Endothelial cell of umbilical vein (primary cell): ENCODE measurements at regions not wholly inside any gene's neighbourhood (a gene's known extent, or its start where the extent isn't known, plus 50 kb on each side); places are given as distances from the start of the nearest gene placed in this dataset.

Experiments used
- BruUV-seq: library from RNA; stranded (reverse); fragments of 400-500 nt; replicated peaks from 2 replicates; lab custom pipeline; 2021; lab: Mats Ljungman, UMichigan
- CTCF ChIA-PET: fragments of 300-600, 350-600 bp; sonication (Branson Sonifier 250); formaldehyde crosslinking; loops from one replicate; lab custom pipeline; 2021; ENCODE audit warnings: antibody characterized with exemption, inconsistent platforms; lab: Charles Lee
- POLR2A ChIA-PET: fragments of 300-600, 350-600 bp; sonication (Branson Sonifier 250); formaldehyde crosslinking; loops from one replicate; lab custom pipeline; 2021; ENCODE audit warnings: antibody characterized with exemption, inconsistent platforms; lab: Charles Lee
- DNase-seq: peaks from one replicate; pipeline ENCODE4 v3.0.0-alpha.2; 2011; ENCODE audit warnings: low read depth, low spot score
- FAIRE-seq: peaks from 2 replicates; lab custom pipeline; 2011; peaks lifted over from hg19 to GRCh38; lab: Jason Lieb, UNC
- H2AFZ ChIP-seq: 2 replicates; pipeline ENCODE4 v1.6.0; 2012; ENCODE audit warnings: low read depth, low read length, control low read depth, inconsistent platforms
- H3K27ac ChIP-seq: 2 replicates; pipeline ENCODE4 v1.5.1; 2011; ENCODE audit warnings: low read depth, mild to moderate bottlenecking, control low read depth, low read length, moderate library complexity; ENCODE audit not compliant: insufficient read depth
- H3K27me3 ChIP-seq, 2 experiments: 2 replicates each; pipeline versions ENCODE4 v1.6.0 to v1.6.1; 2011; ENCODE audit warnings: low read length in 2 of 2, mixed read lengths in 1 of 2; ENCODE audit not compliant: control insufficient read depth in 2 of 2, insufficient read depth in 2 of 2
- H3K36me3 ChIP-seq, 2 experiments: 2 replicates in 1 of 2; 3 replicates in 1 of 2; pipeline ENCODE4 v1.5.1; 2011; ENCODE audit warnings: low read length in 2 of 2, mild to moderate bottlenecking in 1 of 2, moderate library complexity in 1 of 2; ENCODE audit not compliant: control insufficient read depth in 2 of 2, insufficient read depth in 2 of 2; ENCODE audit errors: extremely low read depth in 1 of 2
- H3K4me1 ChIP-seq: 3 replicates; pipeline ENCODE4 v1.5.1; 2011; ENCODE audit warnings: mild to moderate bottlenecking, low read length; ENCODE audit not compliant: control insufficient read depth, insufficient read depth; ENCODE audit errors: extremely low read depth
- H3K4me2 ChIP-seq: 2 replicates; pipeline ENCODE4 v1.6.1; 2011; ENCODE audit warnings: low read length, control low read depth, mixed read lengths; ENCODE audit not compliant: insufficient read depth
- H3K4me3 ChIP-seq, 3 experiments: fragments of 200-600 bp in 1 of 3; sonication (generic), shearing (Covaris generic) in 1 of 3; replicated peaks in 1 of 3; 2 replicates each; pipeline ENCODE4 v1.5.1; 2011 to 2016; ENCODE audit warnings: control low read depth in 3 of 3, low read length in 3 of 3, mild to moderate bottlenecking in 2 of 3, inconsistent platforms in 1 of 3, low read depth in 1 of 3, moderate library complexity in 1 of 3; ENCODE audit not compliant: insufficient read depth in 1 of 3
- H3K79me2 ChIP-seq: 2 replicates; pipeline ENCODE4 v1.6.0; 2012; ENCODE audit warnings: low read length, inconsistent platforms; ENCODE audit not compliant: control insufficient read depth, insufficient read depth
- H3K9ac ChIP-seq: replicated peaks from 2 replicates; pipeline ENCODE3; 2011; ENCODE audit warnings: low read length, control low read depth; ENCODE audit not compliant: insufficient read depth; ENCODE audit errors: extremely low read depth
- H3K9me1 ChIP-seq: replicated peaks from 3 replicates; pipeline ENCODE4 v1.6.0; 2011; ENCODE audit warnings: mild to moderate bottlenecking, low read length; ENCODE audit not compliant: control insufficient read depth, insufficient read depth; ENCODE audit errors: extremely low read depth
- H3K9me3 ChIP-seq: replicated peaks from 2 replicates; pipeline ENCODE4 v1.5.1; 2012; ENCODE audit warnings: low read length, inconsistent platforms; ENCODE audit not compliant: control insufficient read depth, insufficient read depth
- H4K20me1 ChIP-seq: replicated peaks from 2 replicates; pipeline ENCODE3; 2011; ENCODE audit warnings: mild to moderate bottlenecking, low read length; ENCODE audit not compliant: control insufficient read depth, insufficient read depth; ENCODE audit errors: extremely low read depth
- CTCF ChIP-seq, 2 donors: IDR thresholded peaks; 1 replicate in 1 of 2; 2 replicates in 1 of 2; pipeline ENCODE4 v1.5.1; 2011; ENCODE audit warnings: low read length in 2 of 2, mild to moderate bottlenecking in 2 of 2, moderate library complexity in 2 of 2, control low read depth in 1 of 2, inconsistent platforms in 1 of 2, low read depth in 1 of 2; ENCODE audit not compliant: insufficient read depth in 1 of 2; ENCODE audit errors: extremely low read depth in 1 of 2
- EZH2 ChIP-seq: IDR thresholded peaks from 2 replicates; pipeline ENCODE4 v1.6.1; 2012; ENCODE audit warnings: borderline replicate concordance, low read depth, mild to moderate bottlenecking, moderate library complexity, low read length, inconsistent platforms; ENCODE audit not compliant: severe bottlenecking
- FOS ChIP-seq: IDR thresholded peaks from 2 replicates; pipeline ENCODE4 v1.6.1; 2011; ENCODE audit warnings: mild to moderate bottlenecking, low read length, moderate library complexity, borderline replicate concordance; ENCODE audit not compliant: insufficient read depth
- GATA2 ChIP-seq: IDR thresholded peaks from 2 replicates; pipeline ENCODE4 v1.7.0; 2011; ENCODE audit warnings: low read depth, mild to moderate bottlenecking, moderate library complexity, mixed read lengths, low read length; ENCODE audit not compliant: insufficient read length, insufficient read depth
- JUN ChIP-seq: IDR thresholded peaks from 2 replicates; pipeline ENCODE4 v1.6.1; 2011; ENCODE audit warnings: borderline replicate concordance, low read depth; ENCODE audit not compliant: insufficient read length, insufficient read depth
- MAX ChIP-seq: IDR thresholded peaks from 2 replicates; pipeline ENCODE4 v1.6.1; 2011; ENCODE audit not compliant: insufficient read depth, insufficient read length
- MYC ChIP-seq: IDR thresholded peaks from one replicate; pipeline ENCODE4 v1.6.1; 2011; ENCODE audit warnings: mild to moderate bottlenecking, low read depth, low read length
- POLR2A ChIP-seq: IDR thresholded peaks from 2 replicates; pipeline ENCODE4 v1.6.1; 2012; ENCODE audit warnings: low read depth, mild to moderate bottlenecking, control low read depth, low read length
- POLR2AphosphoS5 ChIP-seq: IDR thresholded peaks from 2 replicates; pipeline ENCODE4 v1.6.1; 2012; ENCODE audit warnings: low read depth, mild to moderate bottlenecking, control low read depth, low read length, moderate library complexity; ENCODE audit not compliant: insufficient read depth
- dilution Hi-C: fragments of 300-500 bp; cut with MboI; formaldehyde crosslinking; loops from one replicate; pipeline ENCODE4 v1.15.0; 2019; ENCODE audit warnings: low sequenced_read_pairs; ENCODE audit not compliant: extremely low pct_ligation_motif_present
- intact Hi-C: fragments of 100-400 bp; cut with micrococcal nuclease; formaldehyde crosslinking; loops from one replicate; pipeline ENCODE4 v1.10.0; 2022

GRCh38 chr15:95254263-95254662 is 1022.9 kb downstream of the MCTP2 start:
- dilution Hi-C loops (no loop called here), intact Hi-C loops (loop anchor here (10.0 kb wide), 2 partner anchors 631 to 839 kb away; no protein-coding TSS in a partner anchor)
- ChIA-PET POLR2A (no interaction called here), CTCF (interaction anchor here (0.7 kb wide), 1 partner anchor 671 kb away, joined by 3 read pairs; no protein-coding TSS in a partner anchor)
- no peaks in the 10 kb centered on the region for H3K9me3 ChIP-seq
- no peak overlapping the region for H3K9ac ChIP-seq
- H3K4me3 ChIP-seq: no peak overlapping the region
- H3K27ac ChIP-seq: peak overlapping the region; percentile 23
- no peaks in the 10 kb centered on the region for H3K27me3 ChIP-seq
- BruUV-seq: no TSS peak
- no peaks in the 10 kb centered on the region for H3K9me1 ChIP-seq
- DNase-seq (peak; percentile 32), FAIRE-seq (peak; percentile 42)
- peaks cover 37% of the 10 kb centered on the region for H3K4me1 ChIP-seq
- H3K79me2 ChIP-seq: no peaks in the 10 kb centered on the region
- no peaks in the 10 kb centered on the region for H4K20me1 ChIP-seq
- no peaks in the 10 kb centered on the region for H3K36me3 ChIP-seq
- peak overlapping the region; percentile 33 for H3K4me2 ChIP-seq
- H2AFZ ChIP-seq: peak overlapping the region; percentile 5
- TF ChIP-seq MAX (no peak), MYC (no peak), GATA2 (peak; percentile 37)

- intact Hi-C loops: loop anchor here (1.0 to 10.0 kb wide), 24 partner anchors 33 to 1978 kb away; partner anchors contain the start of gene NR2F2
- no peak overlapping the region for H2AFZ ChIP-seq
- ChIA-PET POLR2A (interaction anchor here (1.1 to 1.8 kb wide), 4 partner anchors 37 to 1085 kb away, joined by 3 to 14 read pairs (median 5); partner anchors contain the start of gene NR2F2), CTCF (interaction anchor here (0.6 to 2.5 kb wide), 44 partner anchors 11 to 1986 kb away, joined by 3 to 34 read pairs (median 5); partner anchors contain the start of gene NR2F2)
- no peaks in the 10 kb centered on the region for H3K36me3 ChIP-seq
- no peak overlapping the region for H3K4me3 ChIP-seq
- TF ChIP-seq POLR2A (no peak), JUN (peak; percentile 56), POLR2AphosphoS5 (no peak), CTCF (IDR thresholded peaks at IDR 0.05; ENCODE audit: extremely low read depth in 1 of 2, insufficient read depth in 1 of 2, low read depth in 1 of 2, low read length in 2 of 2) (peak; percentile 71), EZH2 (no peak), MAX (no peak), MYC (no peak), GATA2 (peak; percentile 98), FOS (no peak)
- peak overlapping the region; percentile 69 for H3K9ac ChIP-seq
- H4K20me1 ChIP-seq: no peaks in the 10 kb centered on the region
- no peaks in the 10 kb centered on the region for H3K79me2 ChIP-seq
- H3K27ac ChIP-seq: peak overlapping the region; percentile 89
- H3K9me1 ChIP-seq: no peaks in the 10 kb centered on the region
- H3K4me2 ChIP-seq: peak overlapping the region; percentile 40
- FAIRE-seq (peak; percentile 70), DNase-seq (peak; percentile 92)
- H3K4me1 ChIP-seq: peaks cover 46% of the 10 kb centered on the region
- dilution Hi-C loops: no loop called here
- BruUV-seq: no TSS peak
- H3K9me3 ChIP-seq: no peaks in the 10 kb centered on the region
- no peaks in the 10 kb centered on the region for H3K27me3 ChIP-seq
Observed at GRCh38 chr15:95259513-95259912, 1028.2 kb downstream of the MCTP2 start.
